PC-3 (cell line): ENCODE measurements at regions not wholly inside any gene's neighbourhood (a gene's known extent, or its start where the extent isn't known, plus 50 kb on each side); places are given as distances from the start of the nearest gene placed in this dataset.
A peak's percentile ranks its signal among the peaks of the same experiment; 100 is the strongest.
"Not testable (repeated sequence)": the region's sequence is repeated elsewhere in the genome, so short reads cannot be mapped to it uniquely, and the experiment has no call there.

ENCODE experiments used
- ATAC-seq: fragments of 200-7000 bp; cut with Tn5 transposase; 2 replicates; pipeline ENCODE4 v1.9.1; 2020; ENCODE audit warnings: mild to moderate bottlenecking, moderate library complexity
- BruUV-seq: library from RNA; stranded (reverse); fragments of 400-500 nt; replicated peaks from 2 replicates; lab custom pipeline; 2021; lab: Mats Ljungman, UMichigan
- CTCF ChIA-PET: fragments of 300-600 bp; sonication (Branson Sonifier 250); formaldehyde crosslinking; loops from one replicate; lab custom pipeline; 2022; ENCODE audit warnings: antibody characterized with exemption; lab: Charles Lee
- POLR2A ChIA-PET: fragments of 300-600 bp; sonication (Branson Sonifier 250); formaldehyde crosslinking; loops from one replicate; lab custom pipeline; 2022; ENCODE audit warnings: antibody characterized with exemption; ENCODE audit not compliant: unreplicated experiment; lab: Charles Lee
- DNase-seq: peaks from one replicate; pipeline ENCODE4 v3.0.0-alpha.2; 2015
- H2AFZ ChIP-seq: fragments of 300-600 bp; sonication (generic); 2 replicates; pipeline ENCODE4 v1.6.0; 2016; ENCODE audit warnings: antibody characterized with exemption, low read length
- H3F3A ChIP-seq: fragments of 300-600 bp; sonication (generic); one replicate; pipeline ENCODE4 v1.6.0; 2017; ENCODE audit warnings: antibody characterized with exemption, low read length, control low read depth, mild to moderate bottlenecking; ENCODE audit not compliant: unreplicated experiment
- H3K27ac ChIP-seq: fragments of 300-600 bp; sonication (generic); 2 replicates; pipeline ENCODE4 v1.5.1; 2016; ENCODE audit warnings: mild to moderate bottlenecking, low read length
- H3K27me3 ChIP-seq: fragments of 300-600 bp; sonication (generic); 2 replicates; pipeline ENCODE4 v1.6.1; 2016; ENCODE audit warnings: low read length, mixed read lengths
- H3K36me3 ChIP-seq: fragments of 300-600 bp; sonication (generic); 2 replicates; pipeline ENCODE4 v1.6.1; 2016; ENCODE audit warnings: low read depth, mixed run types, low read length, mixed read lengths
- H3K4me1 ChIP-seq: fragments of 300-600 bp; sonication (generic); 2 replicates; pipeline ENCODE4 v1.5.1; 2016; ENCODE audit warnings: low read length; ENCODE audit not compliant: insufficient read depth
- H3K4me2 ChIP-seq: fragments of 300-600 bp; sonication (generic); 2 replicates; pipeline ENCODE4 v1.6.0; 2016; ENCODE audit warnings: low read length
- H3K4me3 ChIP-seq: fragments of 300-600 bp; sonication (generic); 2 replicates; pipeline ENCODE4 v1.5.1; 2016; ENCODE audit warnings: mild to moderate bottlenecking, low read length, mixed read lengths
- H3K79me2 ChIP-seq: fragments of 300-600 bp; sonication (generic); 2 replicates; pipeline ENCODE4 v1.6.1; 2017; ENCODE audit warnings: low read length, mixed read lengths
- H3K9ac ChIP-seq: fragments of 300-600 bp; sonication (generic); 2 replicates; pipeline ENCODE4 v1.6.0; 2016; ENCODE audit warnings: mild to moderate bottlenecking, low read length
- H3K9me2 ChIP-seq: fragments of 300-600 bp; sonication (generic); replicated peaks from 2 replicates; pipeline ENCODE4 v1.6.1; 2016; ENCODE audit warnings: mixed run types, low read length, mixed read lengths
- H3K9me3 ChIP-seq: fragments of 300-600 bp; sonication (generic); 2 replicates; pipeline ENCODE4 v1.6.1; 2016; ENCODE audit warnings: low read length, mixed read lengths
- H4K20me1 ChIP-seq: fragments of 300-600 bp; sonication (generic); 2 replicates; pipeline ENCODE4 v1.6.1; 2016; ENCODE audit warnings: low read length, mixed read lengths
- intact Hi-C: fragments of 100-400 bp; cut with micrococcal nuclease; formaldehyde crosslinking; loops from 2 replicates; pipeline ENCODE4 v1.9.0; 2023

- intact Hi-C loops, H3K27me3 ChIP-seq, H3K79me2 ChIP-seq, H3K9me2 ChIP-seq, H3K4me1 ChIP-seq, H3K4me2 ChIP-seq, POLR2A ChIA-PET, CTCF ChIA-PET, H3K4me3 ChIP-seq, H3K9me3 ChIP-seq, H4K20me1 ChIP-seq, H3F3A ChIP-seq, H3K27ac ChIP-seq, ATAC-seq, H2AFZ ChIP-seq, H3K36me3 ChIP-seq, DNase-seq, H3K9ac ChIP-seq: not testable (repeated sequence)
- TSS peak; percentile 35 for BruUV-seq
Measured at GRCh38 chr14:19096467-19096866, 129.2 kb downstream of the POTEM start.

- H3K9me2 ChIP-seq, DNase-seq, H3K9ac ChIP-seq, H3K4me3 ChIP-seq, H3K27ac ChIP-seq, H3K27me3 ChIP-seq, H3K4me1 ChIP-seq, H3F3A ChIP-seq, POLR2A ChIA-PET, BruUV-seq, H3K4me2 ChIP-seq, H3K9me3 ChIP-seq, H3K36me3 ChIP-seq, intact Hi-C loops, ATAC-seq, H2AFZ ChIP-seq, H3K79me2 ChIP-seq, H4K20me1 ChIP-seq, CTCF ChIA-PET: not testable (repeated sequence)
Measured at GRCh38 chr14:19096876-19097275, 129.6 kb downstream of the POTEM start.

GRCh38 chr14:19097306-19097705, 130.1 kb downstream of the POTEM start:
- CTCF ChIA-PET, H3K79me2 ChIP-seq, H3K36me3 ChIP-seq, H3K9me3 ChIP-seq, H2AFZ ChIP-seq, H3K9me2 ChIP-seq, intact Hi-C loops, H3K27me3 ChIP-seq, H3K27ac ChIP-seq, POLR2A ChIA-PET, DNase-seq, H3K4me1 ChIP-seq, H3K4me2 ChIP-seq, ATAC-seq, H3F3A ChIP-seq, BruUV-seq, H3K4me3 ChIP-seq, H4K20me1 ChIP-seq, H3K9ac ChIP-seq: not testable (repeated sequence)

- ATAC-seq, H3K4me1 ChIP-seq, intact Hi-C loops, POLR2A ChIA-PET, H3K27me3 ChIP-seq, H3K9me2 ChIP-seq, H3K27ac ChIP-seq, H3K36me3 ChIP-seq, BruUV-seq, H3F3A ChIP-seq, H3K4me2 ChIP-seq, H3K9me3 ChIP-seq, H3K79me2 ChIP-seq, H3K9ac ChIP-seq, H4K20me1 ChIP-seq, H3K4me3 ChIP-seq, H2AFZ ChIP-seq, CTCF ChIA-PET, DNase-seq: not testable (repeated sequence)
Measured at GRCh38 chr14:19097750-19098149, 130.5 kb downstream of the POTEM start.

GRCh38 chr14:19098230-19098629, 131.0 kb downstream of the POTEM start:
- H3K9ac ChIP-seq, H3K79me2 ChIP-seq, H3F3A ChIP-seq, H2AFZ ChIP-seq, POLR2A ChIA-PET, DNase-seq, H3K4me1 ChIP-seq, H3K4me2 ChIP-seq, H3K4me3 ChIP-seq, BruUV-seq, intact Hi-C loops, H3K36me3 ChIP-seq, H3K9me3 ChIP-seq, H3K27me3 ChIP-seq, H3K27ac ChIP-seq, CTCF ChIA-PET, H3K9me2 ChIP-seq, H4K20me1 ChIP-seq, ATAC-seq: not testable (repeated sequence)

- not testable (repeated sequence) for ATAC-seq, BruUV-seq
Measured at GRCh38 chr14:19098732-19099131, 131.5 kb downstream of the POTEM start.

GRCh38 chr14:19099336-19099735, 132.1 kb downstream of the POTEM start:
- BruUV-seq, H3K4me3 ChIP-seq, H3K9ac ChIP-seq, DNase-seq, H3K36me3 ChIP-seq, H3F3A ChIP-seq, POLR2A ChIA-PET, intact Hi-C loops, H3K27me3 ChIP-seq, CTCF ChIA-PET, H3K9me2 ChIP-seq, H3K4me1 ChIP-seq, H4K20me1 ChIP-seq, H3K79me2 ChIP-seq, H3K9me3 ChIP-seq, H3K4me2 ChIP-seq, H3K27ac ChIP-seq, ATAC-seq, H2AFZ ChIP-seq: not testable (repeated sequence)

More at GRCh38 chr14:19098732-19099131, 131.5 kb downstream of the POTEM start:
- H3K9me2 ChIP-seq, H3K4me3 ChIP-seq, POLR2A ChIA-PET, H3K27me3 ChIP-seq, H3K27ac ChIP-seq, H2AFZ ChIP-seq, H3K4me1 ChIP-seq, H3K4me2 ChIP-seq, intact Hi-C loops, H3K9me3 ChIP-seq, CTCF ChIA-PET, H4K20me1 ChIP-seq, H3K36me3 ChIP-seq, H3F3A ChIP-seq, H3K79me2 ChIP-seq, DNase-seq, H3K9ac ChIP-seq: not testable (repeated sequence)
